ENCODE measurements at regions not wholly inside any gene's neighbourhood (a gene's known extent, or its start where the extent isn't known, plus 50 kb on each side); places are given as distances from the start of the nearest gene placed in this dataset.
"Not testable (repeated sequence)": the region's sequence is repeated elsewhere in the genome, so short reads cannot be mapped to it uniquely, and the experiment has no call there.

DNA sequence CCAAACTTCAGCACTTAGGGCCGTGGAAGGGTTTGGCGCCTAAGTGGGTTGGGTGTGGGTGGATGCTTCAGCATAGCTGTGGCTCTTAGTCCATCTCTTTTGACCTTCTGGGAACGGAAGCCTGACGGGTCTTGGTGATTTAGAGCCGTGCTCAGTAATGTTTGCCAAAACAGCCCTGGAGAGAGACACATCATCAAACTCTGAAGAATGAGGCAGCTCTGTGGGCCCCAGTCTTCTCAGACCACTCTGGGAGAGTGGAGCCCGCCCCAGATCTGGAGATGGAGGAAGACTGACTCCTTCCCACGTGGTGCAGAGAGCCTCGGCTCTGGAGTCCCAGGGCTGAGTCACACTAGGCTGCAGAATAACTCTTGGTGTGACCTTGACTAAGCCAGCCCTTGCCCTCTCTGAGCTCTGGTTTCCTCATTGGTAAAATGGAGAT is 168.9 kb downstream of the C11orf91 start:
- TF ChIP-seq, protein P1, sequence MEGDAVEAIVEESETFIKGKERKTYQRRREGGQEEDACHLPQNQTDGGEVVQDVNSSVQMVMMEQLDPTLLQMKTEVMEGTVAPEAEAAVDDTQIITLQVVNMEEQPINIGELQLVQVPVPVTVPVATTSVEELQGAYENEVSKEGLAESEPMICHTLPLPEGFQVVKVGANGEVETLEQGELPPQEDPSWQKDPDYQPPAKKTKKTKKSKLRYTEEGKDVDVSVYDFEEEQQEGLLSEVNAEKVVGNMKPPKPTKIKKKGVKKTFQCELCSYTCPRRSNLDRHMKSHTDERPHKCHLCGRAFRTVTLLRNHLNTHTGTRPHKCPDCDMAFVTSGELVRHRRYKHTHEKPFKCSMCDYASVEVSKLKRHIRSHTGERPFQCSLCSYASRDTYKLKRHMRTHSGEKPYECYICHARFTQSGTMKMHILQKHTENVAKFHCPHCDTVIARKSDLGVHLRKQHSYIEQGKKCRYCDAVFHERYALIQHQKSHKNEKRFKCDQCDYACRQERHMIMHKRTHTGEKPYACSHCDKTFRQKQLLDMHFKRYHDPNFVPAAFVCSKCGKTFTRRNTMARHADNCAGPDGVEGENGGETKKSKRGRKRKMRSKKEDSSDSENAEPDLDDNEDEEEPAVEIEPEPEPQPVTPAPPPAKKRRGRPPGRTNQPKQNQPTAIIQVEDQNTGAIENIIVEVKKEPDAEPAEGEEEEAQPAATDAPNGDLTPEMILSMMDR (IDR thresholded peaks at IDR 0.05; ENCODE audit: low read depth, low read length) = no peak
- peak; percentile 61 to 69 for DNase-seq (ENCODE audit: low read depth in 2 of 2)
- H3K4me3 ChIP-seq (replicated peaks in 1 of 2; ENCODE audit: low read depth in 2 of 2, low read length in 2 of 2) = no peak overlapping the region

DNA sequence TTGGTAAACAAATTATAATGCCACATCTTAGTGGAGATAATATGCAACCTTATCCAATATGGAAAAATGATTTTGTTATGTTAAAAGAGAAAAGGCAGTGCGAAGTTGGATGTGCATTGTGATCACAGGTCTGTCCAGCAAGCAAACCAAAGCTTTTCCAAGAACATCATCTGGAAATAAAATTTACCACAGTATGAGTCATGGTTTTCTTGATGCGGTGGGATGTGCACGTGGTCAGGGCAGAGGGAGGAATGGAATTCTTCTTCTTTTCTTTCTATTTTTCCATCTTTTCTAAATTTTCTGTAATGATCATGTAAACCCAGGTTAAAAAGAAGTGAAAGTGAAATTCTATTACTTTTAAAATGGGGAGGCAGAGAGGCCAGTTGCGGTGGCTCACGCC is 169.8 kb downstream of the C11orf91 start:
- TF ChIP-seq, protein P1 (IDR thresholded peaks at IDR 0.05; ENCODE audit: low read depth, low read length) = no peak
- DNase-seq (ENCODE audit: low read depth in 2 of 2) = peak; percentile 40 to 43
- no peak overlapping the region for H3K4me3 ChIP-seq (replicated peaks in 1 of 2; ENCODE audit: low read depth in 2 of 2, low read length in 2 of 2)

DNA sequence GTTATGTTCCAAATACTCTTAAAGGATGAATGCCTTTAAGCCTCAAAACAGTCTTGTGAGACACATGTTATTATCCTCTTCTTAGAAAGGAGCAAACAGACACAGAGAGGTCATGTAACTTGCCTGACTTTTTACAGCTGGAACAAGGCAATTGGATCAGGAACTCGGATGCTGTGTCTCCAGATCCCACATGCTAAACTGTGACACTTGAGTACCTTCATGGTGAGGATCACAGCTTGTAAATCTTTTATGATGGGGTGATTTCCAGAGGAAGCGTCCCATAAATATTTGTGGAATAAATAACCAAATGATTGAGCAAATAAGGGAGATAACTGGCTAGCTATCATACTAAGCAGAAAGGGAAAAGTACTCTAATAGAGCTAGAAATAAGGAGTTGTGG is 171.2 kb downstream of the C11orf91 start:
- no peak overlapping the region for H3K4me3 ChIP-seq (replicated peaks in 1 of 2; ENCODE audit: low read depth in 2 of 2, low read length in 2 of 2)
- TF ChIP-seq, protein P1 (IDR thresholded peaks at IDR 0.05; ENCODE audit: low read depth, low read length) = no peak
- DNase-seq (ENCODE audit: low read depth in 2 of 2) = no peak

DNA sequence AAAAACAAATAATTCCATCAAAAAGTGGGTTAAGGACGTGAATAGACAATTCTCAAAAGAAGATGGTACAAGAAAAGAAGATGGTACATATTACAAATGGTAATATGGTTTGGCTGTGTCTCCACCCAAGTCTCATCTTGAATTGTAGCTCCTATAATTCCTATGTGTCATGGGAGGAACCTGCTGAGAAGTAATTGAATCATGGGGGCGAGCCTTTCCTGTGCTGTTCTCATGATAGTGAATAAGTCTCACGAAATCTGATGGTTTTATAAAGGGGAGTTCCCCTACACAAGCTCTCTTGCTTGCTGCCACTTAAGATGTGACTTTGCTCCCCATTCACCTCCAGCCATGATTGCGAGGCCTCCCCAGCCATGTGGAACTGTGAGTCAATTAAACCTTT is 172.9 kb downstream of the C11orf91 start:
- not testable (repeated sequence) for DNase-seq (ENCODE audit: low read depth in 2 of 2); H3K4me3 ChIP-seq (replicated peaks in 1 of 2; ENCODE audit: low read depth in 2 of 2, low read length in 2 of 2)

DNA sequence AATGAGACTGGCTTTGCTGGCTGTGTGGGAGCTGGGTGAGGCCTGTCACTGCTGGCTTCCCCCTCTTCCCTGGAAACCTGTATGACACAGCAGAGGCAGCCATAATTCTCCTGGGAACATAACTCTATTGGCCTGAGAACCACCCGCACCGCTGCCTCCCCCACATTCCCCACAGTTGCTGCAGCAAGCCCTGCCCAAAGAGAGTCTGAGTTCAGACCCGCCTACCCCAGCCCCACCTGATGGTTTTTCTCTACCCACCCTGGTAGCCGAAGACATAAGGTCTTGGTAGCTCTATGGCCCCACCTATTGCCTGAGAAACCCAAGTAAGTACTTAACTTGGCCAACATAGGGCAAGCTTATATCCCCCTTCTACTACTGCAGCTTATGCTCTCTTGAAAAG is 174.8 kb downstream of the C11orf91 start:
- DNase-seq (ENCODE audit: low read depth in 2 of 2) = no peak
- H3K4me3 ChIP-seq (replicated peaks in 1 of 2; ENCODE audit: low read depth in 2 of 2, low read length in 2 of 2) = no peak overlapping the region
- TF ChIP-seq, protein P1 (IDR thresholded peaks at IDR 0.05; ENCODE audit: low read depth, low read length) = no peak

DNA sequence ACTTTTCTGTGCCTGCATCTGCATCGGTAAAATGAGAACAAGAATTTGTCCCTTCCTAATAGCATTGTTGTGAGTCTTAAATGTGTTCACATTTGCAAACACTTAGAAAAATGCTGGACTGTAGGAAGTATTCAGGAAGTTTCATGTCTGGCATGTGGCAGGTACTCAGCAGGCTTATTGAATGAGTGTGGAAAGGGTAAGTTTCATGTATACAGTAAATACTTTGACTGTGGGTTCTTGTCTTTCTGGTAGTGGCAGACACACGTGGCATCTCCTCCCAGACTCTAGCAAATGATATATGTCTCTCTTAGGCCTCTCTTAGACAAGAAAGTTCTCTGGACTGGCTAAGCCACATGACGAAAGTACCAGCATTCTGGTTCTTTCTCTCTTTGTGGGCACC is 179.2 kb downstream of the C11orf91 start:
- DNase-seq (ENCODE audit: low read depth in 2 of 2) = no peak
- TF ChIP-seq, protein P1 (IDR thresholded peaks at IDR 0.05; ENCODE audit: low read depth, low read length) = no peak
- H3K4me3 ChIP-seq (replicated peaks in 1 of 2; ENCODE audit: low read depth in 2 of 2, low read length in 2 of 2) = no peak overlapping the region

DNA sequence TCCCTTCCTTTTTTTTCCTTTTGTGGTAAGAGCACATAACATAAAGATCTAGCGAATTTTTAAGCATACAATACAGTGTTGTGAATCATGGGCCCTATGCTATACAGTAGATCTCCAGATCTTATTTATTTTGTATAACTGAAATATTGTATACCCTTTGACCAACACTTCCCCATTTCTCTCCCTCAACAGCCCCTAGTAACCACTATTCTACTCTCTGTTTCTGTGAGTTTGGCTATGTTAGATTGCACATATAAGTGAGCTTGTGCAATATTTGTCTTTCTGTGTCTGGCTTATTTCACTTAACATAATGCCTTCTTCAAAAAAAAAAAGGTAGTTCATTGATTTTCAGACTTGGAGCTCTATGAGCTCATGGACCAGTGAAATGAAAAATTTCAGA is 180.5 kb downstream of the C11orf91 start:
- no peak overlapping the region for H3K4me3 ChIP-seq (replicated peaks in 1 of 2; ENCODE audit: low read depth in 2 of 2, low read length in 2 of 2)
- no peak for DNase-seq (ENCODE audit: low read depth in 2 of 2)
- TF ChIP-seq, protein P1 (IDR thresholded peaks at IDR 0.05; ENCODE audit: low read depth, low read length) = no peak
